Mammary epithelial cell (primary cell): ENCODE measurements at regions not wholly inside any gene's neighbourhood (a gene's known extent, or its start where the extent isn't known, plus 50 kb on each side); places are given as distances from the start of the nearest gene placed in this dataset.

Experiments used
- EZH2 ChIP-seq: IDR thresholded peaks from 2 replicates; pipeline ENCODE4 v1.6.1; 2012; ENCODE audit warnings: low read length, inconsistent platforms, borderline replicate concordance
- TF ChIP-seq, protein P1 (sequence below), 2 donors: IDR thresholded peaks in 1 of 2; conservative IDR thresholded peaks in 1 of 2; 2 replicates each; pipeline ENCODE4 v1.5.1; 2011 to 2012; ENCODE audit warnings: inconsistent platforms in 2 of 2, low read length in 2 of 2, mild to moderate bottlenecking in 2 of 2, control low read depth in 1 of 2, low read depth in 1 of 2; ENCODE audit not compliant: insufficient read depth in 1 of 2; ENCODE audit errors: extremely low read depth in 1 of 2

DNA sequence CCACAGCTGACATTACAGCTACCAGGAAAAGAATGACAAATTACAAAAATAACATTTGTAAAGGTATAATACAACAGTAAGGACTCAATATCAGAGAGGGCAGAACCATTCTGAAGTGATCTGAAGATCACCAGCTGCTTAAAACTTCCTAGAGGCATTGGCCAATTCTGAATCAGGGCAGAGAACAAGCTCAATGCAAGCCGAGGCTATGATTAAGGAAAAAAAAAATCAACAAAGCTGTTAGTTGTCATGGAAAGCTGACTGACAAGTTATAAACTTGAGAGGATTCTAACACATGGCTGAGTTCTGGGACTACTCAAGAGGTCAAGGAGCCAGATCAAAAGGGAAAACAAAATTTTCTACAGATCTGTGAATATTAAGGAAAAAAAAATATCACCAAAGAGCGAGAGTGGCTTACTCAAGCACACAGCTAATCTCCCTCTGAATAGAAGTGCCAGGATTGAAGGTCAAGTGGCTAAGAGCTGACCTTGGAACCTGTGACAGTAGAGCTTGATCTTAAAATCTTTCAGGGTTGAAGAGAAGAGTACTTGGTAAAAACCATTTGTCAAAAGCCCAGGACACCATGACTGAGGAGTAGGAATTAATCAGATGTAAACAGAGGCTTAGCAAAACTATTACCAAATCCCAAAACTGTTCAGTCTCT, 383.4 kb downstream of the USP25 start:
- TF ChIP-seq, protein P1, sequence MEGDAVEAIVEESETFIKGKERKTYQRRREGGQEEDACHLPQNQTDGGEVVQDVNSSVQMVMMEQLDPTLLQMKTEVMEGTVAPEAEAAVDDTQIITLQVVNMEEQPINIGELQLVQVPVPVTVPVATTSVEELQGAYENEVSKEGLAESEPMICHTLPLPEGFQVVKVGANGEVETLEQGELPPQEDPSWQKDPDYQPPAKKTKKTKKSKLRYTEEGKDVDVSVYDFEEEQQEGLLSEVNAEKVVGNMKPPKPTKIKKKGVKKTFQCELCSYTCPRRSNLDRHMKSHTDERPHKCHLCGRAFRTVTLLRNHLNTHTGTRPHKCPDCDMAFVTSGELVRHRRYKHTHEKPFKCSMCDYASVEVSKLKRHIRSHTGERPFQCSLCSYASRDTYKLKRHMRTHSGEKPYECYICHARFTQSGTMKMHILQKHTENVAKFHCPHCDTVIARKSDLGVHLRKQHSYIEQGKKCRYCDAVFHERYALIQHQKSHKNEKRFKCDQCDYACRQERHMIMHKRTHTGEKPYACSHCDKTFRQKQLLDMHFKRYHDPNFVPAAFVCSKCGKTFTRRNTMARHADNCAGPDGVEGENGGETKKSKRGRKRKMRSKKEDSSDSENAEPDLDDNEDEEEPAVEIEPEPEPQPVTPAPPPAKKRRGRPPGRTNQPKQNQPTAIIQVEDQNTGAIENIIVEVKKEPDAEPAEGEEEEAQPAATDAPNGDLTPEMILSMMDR (conservative IDR thresholded peaks at IDR 0.05 in 1 of 2, IDR thresholded peaks at IDR 0.05 in 1 of 2; ENCODE audit: extremely low read depth in 1 of 2, insufficient read depth in 1 of 2, low read depth in 1 of 2, low read length in 2 of 2): no peak
- TF ChIP-seq EZH2: no peak
